Gastroesophageal sphincter (tissue), 4 donors: ENCODE measurements at regions not wholly inside any gene's neighbourhood (a gene's known extent, or its start where the extent isn't known, plus 50 kb on each side); places are given as distances from the start of the nearest gene placed in this dataset.

Experiments
- ATAC-seq: fragments of 150-250 bp; one replicate; pipeline ENCODE4 v1.9.1; 2016; ENCODE audit warnings: mild to moderate bottlenecking, moderate library complexity
- H3K27ac ChIP-seq, 4 donors: fragments of 200-600 bp; sonication (generic) in 3 of 4; 1 replicate in 3 of 4; 2 replicates in 1 of 4; pipeline ENCODE4 v1.5.1; 2016 to 2019
- H3K27me3 ChIP-seq: fragments of 200-600 bp; sonication (generic); one replicate; pipeline ENCODE4 v1.5.1; 2019
- H3K36me3 ChIP-seq, 2 donors: fragments of 200-600 bp; sonication (generic); one replicate each; pipeline ENCODE4 v1.5.1; 2019; ENCODE audit warnings: control low read depth in 1 of 2
- H3K4me1 ChIP-seq, 3 donors: fragments of 200-600 bp; sonication (generic); 1 replicate in 2 of 3; 2 replicates in 1 of 3; pipeline ENCODE4 v1.5.1; 2016 to 2019; ENCODE audit warnings: control low read depth in 2 of 3
- H3K4me3 ChIP-seq, 2 donors: fragments of 200-600 bp; sonication (generic); one replicate each; pipeline ENCODE4 v1.5.1; 2019; ENCODE audit warnings: mild to moderate bottlenecking in 1 of 2, moderate library complexity in 1 of 2
- H3K9me3 ChIP-seq, 3 donors: fragments of 200-600 bp; sonication (generic); one replicate each; pipeline ENCODE4 v1.5.1; 2017 to 2019; ENCODE audit warnings: control low read depth in 2 of 3
- EP300 ChIP-seq: sonication (generic); formaldehyde crosslinking; IDR thresholded peaks from one replicate; pipeline ENCODE4 v1.6.1; 2017; ENCODE audit warnings: antibody characterized with exemption, mild to moderate bottlenecking
- POLR2A ChIP-seq, 2 donors: fragments of 450-650 bp; IDR thresholded peaks; one replicate each; pipeline ENCODE4 v1.6.1; 2017; ENCODE audit warnings: antibody characterized with exemption in 2 of 2, mild to moderate bottlenecking in 2 of 2, moderate library complexity in 1 of 2
- POLR2AphosphoS5 ChIP-seq: sonication (generic); formaldehyde crosslinking; IDR thresholded peaks from one replicate; pipeline ENCODE4 v1.6.1; 2017; ENCODE audit warnings: antibody characterized with exemption
- WGBS, 2 donors: methylation state at CpG; one replicate each; pipeline ENCODE4 v1.1.5; 2018; ENCODE audit warnings: low coverage in 1 of 2; 5-methylcytosine and 5-hydroxymethylcytosine counted together
- TF ChIP-seq, protein P1 (sequence below), 4 experiments: fragments of 200-600 bp in 2 of 4; fragments of 450-650 bp in 2 of 4; sonication (generic) in 1 of 4; IDR thresholded peaks; one replicate each; pipeline ENCODE4 v1.5.1; 2017 to 2019; ENCODE audit warnings: antibody characterized with exemption in 4 of 4, mild to moderate bottlenecking in 2 of 4, moderate library complexity in 2 of 4

DNA sequence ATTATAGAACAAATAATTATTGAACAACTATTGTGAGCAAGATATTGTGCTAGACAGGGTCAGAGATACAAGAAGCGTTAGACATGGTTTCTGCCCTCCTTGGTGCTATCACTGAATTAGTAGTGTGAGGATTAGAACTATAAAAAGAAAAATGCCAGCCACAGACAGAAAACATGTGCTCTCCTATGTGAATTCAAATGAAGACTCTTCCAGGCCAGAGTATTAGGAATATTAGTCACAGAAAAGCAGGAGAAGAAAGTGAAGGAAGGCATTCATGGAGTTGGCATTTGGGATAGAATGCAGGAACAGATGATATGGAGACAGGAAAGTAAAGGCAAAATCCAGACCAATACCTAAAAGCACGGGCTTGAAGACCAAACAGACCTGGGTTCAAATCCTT, 179.6 kb upstream of the TENM3 start:
- 78 to 80% methylated on average over 2 of the region's 2 CpGs for WGBS, 2 donors
- Histone ChIP-seq H3K4me1 (no peaks in the 10 kb centered on the region), H3K27me3 (no peaks in the 10 kb centered on the region), H3K27ac (no peak overlapping the region), H3K36me3 (no peaks in the 10 kb centered on the region), H3K9me3 (no peaks in the 10 kb centered on the region), H3K4me3 (no peak overlapping the region)
- ATAC-seq = no peak
- TF ChIP-seq POLR2AphosphoS5 (no peak), POLR2A (IDR thresholded peaks at IDR 0.05) (no peak), EP300 (no peak)
- TF ChIP-seq, protein P1, sequence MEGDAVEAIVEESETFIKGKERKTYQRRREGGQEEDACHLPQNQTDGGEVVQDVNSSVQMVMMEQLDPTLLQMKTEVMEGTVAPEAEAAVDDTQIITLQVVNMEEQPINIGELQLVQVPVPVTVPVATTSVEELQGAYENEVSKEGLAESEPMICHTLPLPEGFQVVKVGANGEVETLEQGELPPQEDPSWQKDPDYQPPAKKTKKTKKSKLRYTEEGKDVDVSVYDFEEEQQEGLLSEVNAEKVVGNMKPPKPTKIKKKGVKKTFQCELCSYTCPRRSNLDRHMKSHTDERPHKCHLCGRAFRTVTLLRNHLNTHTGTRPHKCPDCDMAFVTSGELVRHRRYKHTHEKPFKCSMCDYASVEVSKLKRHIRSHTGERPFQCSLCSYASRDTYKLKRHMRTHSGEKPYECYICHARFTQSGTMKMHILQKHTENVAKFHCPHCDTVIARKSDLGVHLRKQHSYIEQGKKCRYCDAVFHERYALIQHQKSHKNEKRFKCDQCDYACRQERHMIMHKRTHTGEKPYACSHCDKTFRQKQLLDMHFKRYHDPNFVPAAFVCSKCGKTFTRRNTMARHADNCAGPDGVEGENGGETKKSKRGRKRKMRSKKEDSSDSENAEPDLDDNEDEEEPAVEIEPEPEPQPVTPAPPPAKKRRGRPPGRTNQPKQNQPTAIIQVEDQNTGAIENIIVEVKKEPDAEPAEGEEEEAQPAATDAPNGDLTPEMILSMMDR (IDR thresholded peaks at IDR 0.05) = no peak

GRCh38 chr4:182065255-182065654, 177.9 kb upstream of the TENM3 start:
- no peak for ATAC-seq
- Histone ChIP-seq H3K4me3 (no peak overlapping the region), H3K27me3 (no peaks in the 10 kb centered on the region), H3K36me3 (no peaks in the 10 kb centered on the region), H3K9me3 (no peaks in the 10 kb centered on the region), H3K4me1 (no peaks in the 10 kb centered on the region), H3K27ac (no peak overlapping the region)
- WGBS, 2 donors = 60% methylated on average over 13 of the region's 17 CpGs; no CpG with 5 or more reads in 1 of the 2 donors
- no peak for TF ChIP-seq EP300
- no peak for TF ChIP-seq POLR2A (IDR thresholded peaks at IDR 0.05)
- TF ChIP-seq POLR2AphosphoS5 = no peak

- no peak for TF ChIP-seq EP300
- TF ChIP-seq POLR2A (IDR thresholded peaks at IDR 0.05) = no peak
- TF ChIP-seq, protein P1 (IDR thresholded peaks at IDR 0.05) = no peak
- TF ChIP-seq POLR2AphosphoS5 = no peak
- H3K36me3 ChIP-seq = no peaks in the 10 kb centered on the region
- no peak for ATAC-seq
- no peak overlapping the region for H3K27ac ChIP-seq
- H3K4me1 ChIP-seq = no peaks in the 10 kb centered on the region
- 97 to 100% methylated on average over 4 to 5 of the region's 7 CpGs for WGBS, 2 donors
- H3K9me3 ChIP-seq = no peaks in the 10 kb centered on the region
- H3K27me3 ChIP-seq = no peaks in the 10 kb centered on the region
- no peak overlapping the region for H3K4me3 ChIP-seq
Measured at GRCh38 chr4:182066037-182066436, 177.2 kb upstream of the TENM3 start.

DNA sequence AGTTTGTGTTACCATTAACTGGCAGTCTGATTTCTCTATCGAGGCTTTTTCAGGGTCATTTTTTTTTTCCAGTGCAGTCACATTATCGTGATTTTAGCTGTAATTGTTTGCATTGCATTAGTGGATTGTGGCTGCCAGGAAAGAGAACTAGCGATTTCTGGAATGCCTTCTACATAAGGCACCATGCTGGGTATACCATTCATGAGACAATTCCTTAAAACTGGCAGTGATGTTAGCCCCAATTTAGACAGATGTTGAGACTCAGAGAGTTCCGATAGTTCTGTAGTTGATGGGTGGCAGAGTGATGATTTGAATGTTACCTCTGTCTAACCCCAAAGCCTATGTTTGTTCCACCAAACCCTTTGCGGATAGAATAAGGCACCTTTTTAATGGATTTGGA, 175.4 kb upstream of the TENM3 start:
- WGBS, 2 donors = 72 to 82% methylated on average over 3 to 5 of the region's 5 CpGs
- no peak for ATAC-seq
- Histone ChIP-seq H3K27me3 (no peaks in the 10 kb centered on the region), H3K27ac (no peak overlapping the region), H3K4me1 (no peaks in the 10 kb centered on the region), H3K36me3 (no peaks in the 10 kb centered on the region), H3K9me3 (peaks cover 0 to 3% (median 0%) of the 10 kb centered on the region in 3 donors), H3K4me3 (no peak overlapping the region)
- TF ChIP-seq, protein P1 (IDR thresholded peaks at IDR 0.05) = no peak
- TF ChIP-seq POLR2A (IDR thresholded peaks at IDR 0.05) = no peak
- no peak for TF ChIP-seq EP300
- no peak for TF ChIP-seq POLR2AphosphoS5

DNA sequence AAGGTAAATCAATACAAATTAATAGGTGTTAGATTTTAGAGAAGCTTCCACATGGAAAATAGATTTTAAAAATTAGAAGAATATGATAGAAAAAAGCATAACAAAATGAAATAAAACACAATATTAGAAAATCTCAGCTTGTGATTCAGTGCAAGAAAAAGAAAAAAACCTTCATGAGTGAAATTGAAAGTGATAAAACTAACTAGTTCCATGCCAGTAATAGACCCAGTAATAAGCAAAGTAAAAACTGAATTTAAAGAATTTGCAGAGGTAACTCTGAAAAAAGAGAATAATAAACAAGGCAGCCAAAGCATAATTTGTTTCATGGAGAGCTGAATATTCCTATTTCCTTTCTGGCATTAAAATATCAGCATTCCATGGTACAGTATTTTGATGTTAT, 174.3 kb upstream of the TENM3 start:
- Histone ChIP-seq H3K27me3 (no peaks in the 10 kb centered on the region), H3K27ac (no peak overlapping the region), H3K36me3 (no peaks in the 10 kb centered on the region), H3K9me3 (peaks cover 0 to 12% (median 0%) of the 10 kb centered on the region in 3 donors), H3K4me1 (no peaks in the 10 kb centered on the region), H3K4me3 (no peak overlapping the region)
- ATAC-seq = no peak
- TF ChIP-seq POLR2AphosphoS5 (no peak), EP300 (no peak), POLR2A (IDR thresholded peaks at IDR 0.05) (no peak)
- TF ChIP-seq, protein P1 (IDR thresholded peaks at IDR 0.05) = no peak
